Stimulated activated CD8-positive, alpha-beta memory T cell treated with anti-CD3 and anti-CD28 coated beads, Interleukin-12 subunit alpha, Interleukin-12 subunit beta, amount 100 ng/mL, for 24 hours (primary cell): ENCODE measurements at regions not wholly inside any gene's neighbourhood (a gene's known extent, or its start where the extent isn't known, plus 50 kb on each side); places are given as distances from the start of the nearest gene placed in this dataset.
"Not testable (repeated sequence)": the region's sequence is repeated elsewhere in the genome, so short reads cannot be mapped to it uniquely, and the experiment has no call there.

Source experiments
- DNase-seq: peaks from one replicate; pipeline ENCODE4 v3.0.0-alpha.2; 2020; ENCODE audit errors: extremely low read depth

GRCh38 chr6:150735341-150735851 lies 130.1 kb upstream of the MTHFD1L start:
- DNase-seq, result no peak

GRCh38 chr6:150738092-150738629 lies 127.3 kb upstream of the MTHFD1L start:
- DNase-seq, result no peak

DNA sequence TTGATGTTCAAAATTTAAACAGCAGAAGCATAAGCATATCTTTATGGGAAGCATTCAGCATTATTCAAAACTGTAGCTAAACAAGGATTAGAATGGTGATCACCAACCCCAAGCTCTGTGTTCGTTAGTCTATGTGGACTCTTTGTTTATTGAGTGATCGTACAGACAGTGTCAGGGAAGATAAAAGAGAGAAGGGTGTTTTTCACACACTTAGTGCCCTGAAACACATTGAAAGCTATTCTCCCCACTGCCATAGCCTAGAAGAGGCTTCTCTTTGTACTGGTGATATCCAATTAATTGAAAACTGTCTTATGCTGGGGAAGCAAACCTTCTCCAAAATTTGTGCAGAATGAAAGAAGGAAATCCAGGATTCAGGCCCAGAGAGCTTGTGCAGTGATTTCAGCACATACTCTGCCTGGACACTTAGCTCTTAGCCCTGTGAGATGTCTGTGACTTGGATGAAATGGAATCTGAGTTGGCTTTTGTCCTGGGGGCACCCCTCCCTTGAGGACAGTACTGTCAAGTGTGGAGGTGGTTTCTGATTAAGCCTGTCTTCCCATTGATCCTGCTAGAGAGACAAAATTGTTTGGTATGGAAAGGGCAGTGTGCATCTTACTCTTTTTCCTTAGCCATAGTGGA lies 125.7 kb upstream of the MTHFD1L start:
- no peak for DNase-seq

- no peak for DNase-seq
These were observed 125.0 kb upstream of the MTHFD1L start for GRCh38 chr6:150740453-150740852.

- no peak for DNase-seq
These were observed 123.8 kb upstream of the MTHFD1L start for GRCh38 chr6:150741633-150742200.

- DNase-seq, result no peak
These were observed 120.8 kb upstream of the MTHFD1L start for GRCh38 chr6:150744522-150745260.

- DNase-seq, result no peak
These were observed 119.6 kb upstream of the MTHFD1L start for GRCh38 chr6:150745896-150746295.

DNA sequence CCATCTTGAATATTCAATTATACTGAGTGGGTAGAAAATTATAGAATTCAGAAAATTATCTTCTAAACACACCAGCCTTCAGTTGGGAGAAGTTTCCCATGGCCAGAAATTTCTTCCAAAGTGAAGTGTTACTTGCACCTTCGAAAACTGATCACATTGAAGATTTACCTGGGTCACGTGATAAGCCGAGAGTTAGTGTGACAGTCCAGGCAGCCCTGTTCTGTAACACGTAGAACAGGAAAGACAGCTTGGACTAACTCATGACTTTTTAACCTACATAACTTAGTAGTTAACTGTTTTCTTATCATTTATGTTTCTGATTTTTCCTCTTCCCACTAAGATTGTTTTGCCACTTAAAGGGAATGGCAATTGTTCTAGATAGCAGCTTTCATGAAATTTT lies 118.3 kb upstream of the MTHFD1L start:
- no peak for DNase-seq

- DNase-seq, result no peak
These were observed 116.3 kb upstream of the MTHFD1L start for GRCh38 chr6:150749091-150749670.

DNA sequence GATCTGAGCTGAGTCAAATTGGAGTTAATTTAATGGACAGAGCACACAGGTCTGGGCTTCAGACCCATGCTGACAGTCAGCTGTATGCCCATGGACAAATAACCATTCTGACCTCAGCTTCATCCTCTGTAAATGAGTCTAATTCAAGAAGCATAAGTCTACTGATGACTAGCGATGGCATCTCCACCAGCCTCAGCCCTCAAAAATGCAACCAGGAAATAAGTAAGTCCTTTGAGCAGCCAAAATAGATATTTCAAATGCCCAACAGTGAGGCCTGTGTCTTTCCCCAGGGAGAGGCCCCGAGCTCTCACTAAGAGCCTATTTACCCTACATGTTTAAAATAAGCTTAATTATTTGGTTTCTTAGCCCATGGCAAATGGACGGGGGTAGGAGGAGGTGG lies 114.2 kb upstream of the MTHFD1L start:
- no peak for DNase-seq

GRCh38 chr6:150752409-150752808 lies 113.1 kb upstream of the MTHFD1L start:
- DNase-seq, result no peak

GRCh38 chr6:150753371-150754064 lies 112.0 kb upstream of the MTHFD1L start:
- no peak for DNase-seq

GRCh38 chr6:150755042-150755441 lies 110.5 kb upstream of the MTHFD1L start:
- no peak for DNase-seq

- DNase-seq, result no peak
These were observed 110.0 kb upstream of the MTHFD1L start for GRCh38 chr6:150755524-150755923.

DNA sequence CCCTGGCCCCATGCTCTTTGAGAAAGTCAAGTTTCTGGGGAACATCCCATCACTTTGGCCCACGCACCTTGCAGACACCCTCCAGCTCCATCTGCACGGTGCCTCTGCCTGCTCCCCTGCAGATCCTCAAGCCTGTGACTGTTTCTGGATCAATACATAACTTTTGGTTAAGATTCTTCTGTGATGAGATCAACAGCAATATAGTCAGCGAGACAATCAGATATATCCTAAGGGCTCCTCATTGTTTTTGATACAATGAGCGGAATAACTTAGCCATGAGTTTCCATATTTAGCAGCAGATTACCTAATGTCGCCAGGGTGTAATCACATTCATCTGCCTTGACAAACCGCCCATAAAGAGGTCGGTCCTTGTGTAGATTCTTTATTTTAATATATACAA lies 109.3 kb upstream of the MTHFD1L start:
- DNase-seq, result no peak

GRCh38 chr6:150757807-150758206 lies 107.7 kb upstream of the MTHFD1L start:
- not testable (repeated sequence) for DNase-seq

- no peak for DNase-seq
These were observed 106.0 kb upstream of the MTHFD1L start for GRCh38 chr6:150759483-150759882.

GRCh38 chr6:150761771-150762170 lies 103.7 kb upstream of the MTHFD1L start:
- DNase-seq, result no peak

DNA sequence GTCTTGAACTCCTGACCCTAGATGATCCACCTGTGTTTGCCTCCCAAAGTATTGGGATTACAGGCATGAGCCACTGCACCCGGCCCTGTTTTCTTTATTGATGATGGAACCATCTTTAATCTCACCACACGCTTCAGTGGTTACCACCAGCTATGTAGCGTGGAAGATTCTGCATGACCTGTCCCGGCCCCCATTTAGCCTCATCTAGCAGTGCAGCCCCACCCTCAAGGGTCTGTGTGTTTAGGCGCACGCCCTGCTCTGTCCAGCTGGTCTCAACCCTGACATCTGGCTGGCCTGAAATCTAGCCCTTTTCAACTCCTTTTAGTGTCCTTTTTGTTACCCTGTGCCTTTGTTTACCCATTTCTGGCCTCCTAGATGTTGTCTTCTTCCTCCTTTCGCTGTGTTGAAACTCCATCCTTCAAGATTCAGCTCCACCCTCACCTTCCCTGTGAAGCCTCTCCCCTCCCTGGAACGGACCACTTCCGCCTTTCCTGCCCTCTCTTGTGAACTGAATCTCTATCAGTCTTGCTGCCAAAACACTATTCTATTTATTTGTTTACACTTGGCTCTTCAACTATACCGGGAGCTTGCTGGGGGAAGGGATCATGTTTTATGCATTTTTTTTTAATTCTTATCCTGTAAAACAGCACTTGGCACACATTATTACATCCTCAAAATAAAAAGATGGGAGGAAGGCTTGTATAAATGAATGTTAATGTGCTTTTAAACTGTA lies 101.0 kb upstream of the MTHFD1L start:
- no peak for DNase-seq

DNA sequence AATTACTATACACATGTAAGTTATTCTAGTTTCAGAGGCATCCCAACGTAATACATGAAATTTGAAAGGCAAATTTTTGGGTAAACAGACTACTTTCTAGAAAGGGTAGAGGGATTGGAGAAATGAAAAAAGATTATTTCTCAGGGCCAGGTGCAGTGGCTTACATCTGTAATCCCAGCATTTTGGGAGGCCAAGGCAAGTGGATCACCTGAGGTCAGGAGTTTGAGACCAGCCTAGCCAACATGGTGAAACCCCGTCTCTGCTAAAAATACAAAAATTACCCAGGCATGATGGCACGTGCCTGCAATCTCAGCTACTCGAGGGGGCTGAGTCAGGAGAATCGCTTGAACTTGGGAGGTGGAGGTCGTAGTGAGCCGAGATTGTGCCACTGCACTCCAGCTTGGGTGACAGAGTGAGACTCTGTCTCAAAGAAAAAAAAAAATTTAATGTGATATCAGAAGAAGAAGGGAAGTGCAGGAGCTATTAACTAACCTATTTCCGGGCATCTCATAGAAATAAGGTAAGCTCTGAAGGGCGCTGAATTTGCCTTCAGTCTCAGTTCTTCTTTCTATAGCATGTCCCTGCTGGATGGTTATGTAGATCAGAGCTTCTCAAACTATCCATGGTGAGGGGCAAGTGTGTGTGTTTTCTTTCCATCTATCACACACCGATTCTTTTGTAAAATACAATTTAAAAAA lies 100.3 kb upstream of the MTHFD1L start:
- DNase-seq, result no peak
